GM19372 (cell line): ENCODE measurements at regions not wholly inside any gene's neighbourhood (a gene's known extent, or its start where the extent isn't known, plus 50 kb on each side); places are given as distances from the start of the nearest gene placed in this dataset.
"Not testable (repeated sequence)": the region's sequence is repeated elsewhere in the genome, so short reads cannot be mapped to it uniquely, and the experiment has no call there.

Experiments
- ATAC-seq: cut with Tn5 transposase; IDR thresholded peaks from one replicate; pipeline ENCODE4 v1.9.1; 2021; ENCODE audit warnings: mild to moderate bottlenecking, low read depth, moderate library complexity; ENCODE audit not compliant: unreplicated experiment

GRCh38 chr5:127133071-127133470 lies 59.8 kb upstream of the C5orf63 start:
- ATAC-seq, result no peak

DNA sequence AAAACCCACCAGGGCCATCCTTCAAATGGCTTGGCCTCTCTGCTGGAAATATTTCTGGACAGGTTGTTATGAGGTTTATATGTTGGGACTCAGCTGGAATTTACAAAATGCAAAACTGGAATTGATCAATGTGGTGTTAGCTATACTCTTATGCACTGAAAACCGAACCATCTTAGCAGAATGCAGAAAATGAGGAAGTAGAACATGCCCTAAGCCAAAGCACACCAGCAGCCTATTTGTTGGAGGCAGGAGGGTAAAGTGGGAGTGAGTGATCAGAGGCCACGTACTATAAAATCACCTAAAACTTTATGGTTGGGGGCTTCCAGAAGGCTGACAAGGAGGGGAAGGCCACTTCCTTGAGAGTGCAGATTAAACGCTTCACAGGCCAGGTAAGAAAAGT lies 63.6 kb upstream of the C5orf63 start:
- ATAC-seq, result no peak

DNA sequence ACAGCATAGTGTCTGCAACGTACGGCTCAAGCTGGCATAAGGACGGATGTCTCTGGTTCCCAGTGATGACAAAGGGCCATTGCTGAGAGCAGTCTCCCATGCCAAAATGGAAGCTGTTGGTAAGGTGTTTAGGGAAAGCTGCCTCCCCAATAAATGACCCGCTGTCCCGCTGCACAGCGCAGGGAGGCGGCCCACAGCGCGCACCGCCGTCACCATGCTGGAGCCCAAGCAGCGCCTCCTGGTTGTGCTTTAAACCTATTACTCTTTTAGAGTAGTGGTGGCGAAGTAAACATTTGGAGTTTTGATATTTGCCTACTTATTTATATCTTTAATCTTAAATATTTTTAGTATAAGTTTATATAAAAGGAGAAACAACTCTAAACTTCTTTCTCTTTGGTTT lies 70.4 kb upstream of the C5orf63 start:
- ATAC-seq, result no peak

- no peak for ATAC-seq
These were observed 79.7 kb upstream of the C5orf63 start for GRCh38 chr5:127153031-127153430.

GRCh38 chr5:127153521-127153920 lies 80.2 kb upstream of the C5orf63 start:
- ATAC-seq, result no peak

DNA sequence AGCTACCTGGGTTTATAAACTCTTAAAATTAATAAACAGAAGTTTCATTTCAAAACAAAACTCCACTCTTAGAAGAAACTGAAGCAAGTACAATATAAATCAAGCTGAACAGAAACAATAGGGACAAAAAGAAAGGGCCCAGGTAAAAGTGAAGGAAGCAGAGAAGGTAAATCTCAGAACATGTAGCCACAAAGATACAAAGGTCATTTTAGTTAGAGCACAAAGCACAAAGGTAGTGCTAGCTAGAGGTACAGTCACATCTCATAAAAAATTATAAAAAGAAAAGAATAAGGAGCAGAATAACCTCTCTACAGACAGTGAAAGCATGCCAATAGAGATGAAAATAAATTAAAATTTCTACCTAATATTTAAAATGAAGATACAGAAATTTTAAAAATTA lies 90.4 kb upstream of the C5orf63 start:
- no peak for ATAC-seq

DNA sequence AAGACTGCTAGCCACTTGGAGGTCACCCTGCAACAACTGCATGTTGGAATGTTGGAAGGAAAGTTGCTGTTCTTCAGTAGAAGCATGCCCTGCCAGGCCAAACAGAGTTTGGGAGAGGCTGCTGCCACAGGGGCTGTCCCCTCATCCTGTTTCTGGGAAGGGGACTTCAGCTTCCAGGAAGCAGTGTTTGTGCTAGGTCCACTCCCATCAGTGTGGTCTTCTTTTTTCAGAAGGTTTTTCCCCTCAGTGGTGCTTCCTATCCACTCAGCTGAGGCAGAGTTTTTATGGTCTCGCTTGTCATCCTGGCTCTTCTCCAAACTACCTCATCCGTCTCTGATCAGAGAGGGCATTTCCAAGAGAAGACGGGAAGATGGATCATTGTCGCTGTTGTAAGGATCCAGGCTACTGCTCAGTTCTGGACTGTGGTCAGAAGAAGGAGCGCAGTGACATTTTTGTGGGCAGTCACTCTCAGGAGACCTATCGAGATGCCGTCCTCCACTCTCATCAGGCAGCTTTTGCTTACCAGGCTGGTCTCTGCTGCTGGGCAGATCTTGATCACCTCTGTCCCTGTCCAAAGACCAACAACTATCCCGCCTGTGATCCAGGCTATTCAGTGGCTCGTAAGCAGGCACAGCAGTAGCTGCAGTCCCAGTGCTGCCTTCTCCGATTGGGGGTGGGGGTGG lies 97.8 kb upstream of the C5orf63 start:
- ATAC-seq, result no peak

GRCh38 chr5:127176769-127177168 lies 103.5 kb upstream of the C5orf63 start:
- ATAC-seq, result no peak

- ATAC-seq, result not testable (repeated sequence)
These were observed 108.0 kb upstream of the MEGF10 start for GRCh38 chr5:127182631-127183030.

GRCh38 chr5:127183332-127183731 lies 107.3 kb upstream of the MEGF10 start:
- no peak for ATAC-seq

- no peak for ATAC-seq
These were observed 105.7 kb upstream of the MEGF10 start for GRCh38 chr5:127184851-127185250.

- no peak for ATAC-seq
These were observed 103.9 kb upstream of the MEGF10 start for GRCh38 chr5:127186657-127187056.

DNA sequence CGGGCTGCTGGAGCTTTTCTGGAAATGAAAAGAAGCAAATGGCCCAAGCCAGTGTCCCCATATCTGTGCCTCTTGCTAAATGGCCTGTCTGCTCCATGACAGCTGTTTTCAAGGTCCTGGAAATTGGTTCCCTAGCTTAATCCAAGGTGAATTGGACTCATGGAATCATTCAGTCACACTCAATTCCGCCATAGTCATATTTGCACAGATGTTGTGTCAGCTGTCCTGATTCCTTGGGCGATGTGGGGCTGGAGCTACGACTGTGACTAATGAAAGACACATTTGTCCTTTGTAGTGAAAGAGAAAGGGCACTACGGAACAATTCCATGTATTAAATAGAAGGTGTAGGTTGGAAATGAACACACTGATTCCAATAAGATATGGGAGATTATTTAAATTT lies 102.9 kb upstream of the MEGF10 start:
- no peak for ATAC-seq

GRCh38 chr5:127192150-127192549 lies 98.4 kb upstream of the MEGF10 start:
- no peak for ATAC-seq

DNA sequence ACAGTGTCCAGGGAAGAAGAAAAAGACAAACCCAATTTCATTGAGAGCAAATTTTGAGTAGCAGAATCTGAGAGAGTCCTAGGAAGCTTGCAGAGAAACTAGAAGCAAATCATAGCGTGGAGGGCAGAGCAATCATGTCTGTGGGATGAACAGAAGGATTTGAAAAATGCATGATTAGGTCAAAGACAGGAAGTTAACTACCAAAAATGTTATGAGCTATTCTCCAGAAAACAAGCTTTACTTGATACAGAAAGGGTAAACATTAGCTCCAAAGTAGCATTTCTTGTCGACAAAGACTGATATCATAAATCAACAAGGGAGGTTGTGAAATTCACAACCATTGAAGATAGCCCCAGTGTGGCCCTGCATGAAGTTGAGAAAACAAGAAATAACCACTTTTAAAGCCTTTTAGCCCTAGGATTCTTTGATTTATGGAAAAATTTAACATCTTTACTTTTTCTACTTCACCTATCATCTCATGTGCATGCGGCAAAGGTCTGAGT lies 97.7 kb upstream of the MEGF10 start:
- ATAC-seq, result no peak

GRCh38 chr5:127196042-127196441 lies 94.6 kb upstream of the MEGF10 start:
- no peak for ATAC-seq

DNA sequence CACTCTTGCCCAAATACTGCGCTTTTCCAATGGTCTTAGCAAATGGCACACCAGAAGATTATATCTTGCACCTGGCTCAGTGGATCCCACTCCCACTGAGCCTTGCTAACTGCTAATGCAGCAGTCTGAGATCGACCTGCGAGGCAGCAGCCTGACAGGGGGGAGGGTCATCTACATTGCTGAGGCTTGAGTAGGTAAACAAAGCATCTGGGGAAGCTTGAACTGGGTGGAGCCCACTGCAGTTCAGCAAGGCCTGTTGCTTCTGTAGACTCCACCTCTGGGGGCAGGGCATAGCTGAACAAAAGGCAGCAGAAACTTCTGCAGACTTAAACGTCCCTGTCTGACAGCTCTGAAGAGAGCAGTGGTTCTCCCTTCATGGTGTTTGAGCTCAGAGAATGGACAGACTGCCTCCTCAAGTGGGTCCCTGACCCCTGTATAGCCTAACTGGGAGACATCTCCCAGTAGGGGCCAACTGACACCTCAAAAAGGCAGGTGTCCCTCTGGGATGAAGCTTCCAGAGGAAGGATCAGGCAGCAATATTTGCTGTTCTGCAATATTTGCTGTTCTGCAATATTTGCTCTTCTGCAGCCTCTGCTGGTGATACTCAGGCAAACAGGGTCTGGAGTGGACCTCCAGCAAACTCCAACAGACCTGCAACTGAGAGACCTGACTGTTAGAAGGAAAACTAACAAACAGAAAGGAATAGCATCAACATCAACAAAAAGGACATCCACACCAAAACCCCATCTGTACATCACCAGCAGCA lies 93.0 kb upstream of the MEGF10 start:
- not testable (repeated sequence) for ATAC-seq

GRCh38 chr5:127202738-127203137 lies 87.9 kb upstream of the MEGF10 start:
- not testable (repeated sequence) for ATAC-seq

DNA sequence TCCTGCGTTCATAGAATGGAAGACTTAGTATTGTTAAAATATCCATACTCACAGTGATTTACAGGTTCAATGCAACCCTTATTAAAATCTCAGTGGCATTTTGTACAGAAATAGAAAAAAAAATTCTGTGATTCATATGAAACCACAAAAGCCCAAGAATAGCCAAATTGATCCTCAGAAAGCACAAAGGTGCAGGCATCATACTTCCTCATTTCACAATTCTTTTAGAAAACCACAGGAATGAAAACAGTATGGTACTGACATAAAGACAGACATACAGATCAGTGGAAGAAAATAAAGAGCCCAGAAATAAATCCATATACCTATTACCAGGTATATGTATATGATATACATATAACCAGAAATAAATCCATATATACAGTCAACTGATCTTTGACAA lies 86.8 kb upstream of the MEGF10 start:
- ATAC-seq, result no peak

DNA sequence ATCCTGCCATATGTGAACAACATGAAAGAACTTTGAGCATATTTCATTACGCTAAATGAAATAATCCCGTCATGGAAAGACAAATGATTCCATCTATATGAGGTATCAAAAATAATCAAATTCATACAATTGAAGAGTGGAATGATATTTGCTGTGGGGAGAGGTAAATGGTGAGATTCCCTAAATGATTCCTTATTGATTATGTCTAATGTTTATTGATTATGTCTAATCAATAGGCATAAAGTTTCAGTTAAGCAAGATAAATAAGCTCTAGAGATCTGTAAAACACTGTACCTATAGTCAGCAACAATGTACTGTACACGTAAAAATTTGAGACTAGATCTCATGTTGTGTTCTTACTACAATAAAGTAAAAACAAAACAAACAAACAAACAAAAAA lies 85.4 kb upstream of the MEGF10 start:
- no peak for ATAC-seq

DNA sequence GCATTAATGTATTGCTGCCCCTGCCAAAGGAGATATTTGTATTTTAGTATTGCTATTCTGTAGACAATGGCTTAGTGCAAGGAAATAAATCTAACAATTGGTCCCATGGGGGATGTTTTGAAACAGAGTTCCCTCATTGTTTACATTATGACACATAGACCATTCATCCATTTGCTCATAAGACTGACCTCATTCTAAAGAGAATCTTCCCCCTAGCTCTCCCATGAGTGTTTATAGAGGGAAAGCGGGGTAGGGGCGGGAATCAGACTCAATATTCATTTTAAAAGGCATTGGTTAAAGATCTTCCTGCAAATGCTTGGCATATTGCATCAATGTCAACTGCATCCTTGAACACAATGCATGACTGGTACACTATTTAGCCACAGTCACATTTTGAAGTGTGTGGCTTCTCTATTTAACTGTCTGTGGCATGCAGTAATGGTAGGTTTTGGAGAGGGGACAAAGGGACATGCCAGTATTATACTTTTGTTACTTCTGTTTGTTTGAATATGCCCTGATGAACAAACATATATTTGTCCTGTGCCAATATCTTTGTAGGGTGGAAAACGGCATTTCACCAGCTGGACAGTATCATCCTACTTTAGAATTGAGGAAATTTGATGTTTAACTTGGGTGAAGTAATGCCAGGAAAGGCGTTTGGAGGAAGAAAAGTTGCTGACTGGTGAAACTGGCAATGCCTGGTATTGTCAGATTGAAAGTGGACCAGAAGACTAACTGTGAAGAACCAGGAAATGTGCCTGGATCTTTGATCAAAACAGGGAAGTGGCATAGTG lies 84.1 kb upstream of the MEGF10 start:
- ATAC-seq, result no peak
